Ishikawa (cell line): ENCODE measurements at regions not wholly inside any gene's neighbourhood (a gene's known extent, or its start where the extent isn't known, plus 50 kb on each side); places are given as distances from the start of the nearest gene placed in this dataset.

Experiments
- CEBPB ChIP-seq: IDR thresholded peaks from 2 replicates; pipeline ENCODE4 v1.6.1; 2012
- EGR1 ChIP-seq: IDR thresholded peaks from 2 replicates; pipeline ENCODE4 v1.6.1; 2012
- EP300 ChIP-seq: IDR thresholded peaks from 2 replicates; pipeline ENCODE4 v1.6.1; 2012; ENCODE audit warnings: borderline replicate concordance
- NFIC ChIP-seq: IDR thresholded peaks from 2 replicates; pipeline ENCODE4 v1.6.1; 2012
- TAF1 ChIP-seq: IDR thresholded peaks from 2 replicates; pipeline ENCODE4 v1.6.1; 2012; ENCODE audit warnings: low read depth, mild to moderate bottlenecking
- TCF12 ChIP-seq: IDR thresholded peaks from 2 replicates; pipeline ENCODE4 v1.6.1; 2012; ENCODE audit warnings: low read depth
- YY1 ChIP-seq: IDR thresholded peaks from 2 replicates; pipeline ENCODE4 v1.6.1; 2012; ENCODE audit warnings: low read depth
- TF ChIP-seq, protein P1 (sequence below): IDR thresholded peaks from 2 replicates; pipeline ENCODE4 v1.6.1; 2012
- TF ChIP-seq, protein P2 (sequence below): IDR thresholded peaks from 2 replicates; pipeline ENCODE4 v1.6.1; 2012; ENCODE audit warnings: low read depth, mild to moderate bottlenecking

DNA sequence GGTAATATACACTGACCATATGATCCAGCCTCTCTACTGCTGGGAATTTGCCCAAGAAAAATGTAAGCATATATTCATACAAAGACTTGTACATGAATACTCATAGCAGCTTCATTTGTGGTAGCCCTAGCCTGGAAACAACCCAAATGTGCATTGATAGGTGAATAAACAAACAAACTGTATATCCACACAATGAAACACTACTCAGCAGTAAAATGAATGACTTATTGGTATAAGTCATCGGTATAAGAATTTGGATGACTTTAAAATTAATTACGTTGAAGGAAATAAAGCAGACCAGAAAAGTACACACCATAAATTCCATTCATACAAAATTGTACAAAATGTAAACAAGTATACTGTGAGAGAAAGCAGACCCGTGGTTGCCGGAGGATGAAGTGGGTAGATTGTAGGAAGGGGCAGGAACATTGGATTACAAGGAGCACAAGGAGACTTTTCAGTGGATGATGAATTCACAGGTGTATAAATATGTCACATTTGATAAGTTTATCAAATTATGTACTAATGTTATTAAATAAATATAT is 376.7 kb downstream of the TDRD15 start:
- TF ChIP-seq YY1 (no peak), EP300 (no peak), TAF1 (no peak), NFIC (no peak), EGR1 (no peak), CEBPB (no peak), TCF12 (no peak)
- TF ChIP-seq, protein P1, sequence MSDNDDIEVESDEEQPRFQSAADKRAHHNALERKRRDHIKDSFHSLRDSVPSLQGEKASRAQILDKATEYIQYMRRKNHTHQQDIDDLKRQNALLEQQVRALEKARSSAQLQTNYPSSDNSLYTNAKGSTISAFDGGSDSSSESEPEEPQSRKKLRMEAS: no peak
- TF ChIP-seq, protein P2, sequence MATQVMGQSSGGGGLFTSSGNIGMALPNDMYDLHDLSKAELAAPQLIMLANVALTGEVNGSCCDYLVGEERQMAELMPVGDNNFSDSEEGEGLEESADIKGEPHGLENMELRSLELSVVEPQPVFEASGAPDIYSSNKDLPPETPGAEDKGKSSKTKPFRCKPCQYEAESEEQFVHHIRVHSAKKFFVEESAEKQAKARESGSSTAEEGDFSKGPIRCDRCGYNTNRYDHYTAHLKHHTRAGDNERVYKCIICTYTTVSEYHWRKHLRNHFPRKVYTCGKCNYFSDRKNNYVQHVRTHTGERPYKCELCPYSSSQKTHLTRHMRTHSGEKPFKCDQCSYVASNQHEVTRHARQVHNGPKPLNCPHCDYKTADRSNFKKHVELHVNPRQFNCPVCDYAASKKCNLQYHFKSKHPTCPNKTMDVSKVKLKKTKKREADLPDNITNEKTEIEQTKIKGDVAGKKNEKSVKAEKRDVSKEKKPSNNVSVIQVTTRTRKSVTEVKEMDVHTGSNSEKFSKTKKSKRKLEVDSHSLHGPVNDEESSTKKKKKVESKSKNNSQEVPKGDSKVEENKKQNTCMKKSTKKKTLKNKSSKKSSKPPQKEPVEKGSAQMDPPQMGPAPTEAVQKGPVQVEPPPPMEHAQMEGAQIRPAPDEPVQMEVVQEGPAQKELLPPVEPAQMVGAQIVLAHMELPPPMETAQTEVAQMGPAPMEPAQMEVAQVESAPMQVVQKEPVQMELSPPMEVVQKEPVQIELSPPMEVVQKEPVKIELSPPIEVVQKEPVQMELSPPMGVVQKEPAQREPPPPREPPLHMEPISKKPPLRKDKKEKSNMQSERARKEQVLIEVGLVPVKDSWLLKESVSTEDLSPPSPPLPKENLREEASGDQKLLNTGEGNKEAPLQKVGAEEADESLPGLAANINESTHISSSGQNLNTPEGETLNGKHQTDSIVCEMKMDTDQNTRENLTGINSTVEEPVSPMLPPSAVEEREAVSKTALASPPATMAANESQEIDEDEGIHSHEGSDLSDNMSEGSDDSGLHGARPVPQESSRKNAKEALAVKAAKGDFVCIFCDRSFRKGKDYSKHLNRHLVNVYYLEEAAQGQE: no peak
